ENCODE measurements at regions not wholly inside any gene's neighbourhood (a gene's known extent, or its start where the extent isn't known, plus 50 kb on each side); places are given as distances from the start of the nearest gene placed in this dataset.

DNA sequence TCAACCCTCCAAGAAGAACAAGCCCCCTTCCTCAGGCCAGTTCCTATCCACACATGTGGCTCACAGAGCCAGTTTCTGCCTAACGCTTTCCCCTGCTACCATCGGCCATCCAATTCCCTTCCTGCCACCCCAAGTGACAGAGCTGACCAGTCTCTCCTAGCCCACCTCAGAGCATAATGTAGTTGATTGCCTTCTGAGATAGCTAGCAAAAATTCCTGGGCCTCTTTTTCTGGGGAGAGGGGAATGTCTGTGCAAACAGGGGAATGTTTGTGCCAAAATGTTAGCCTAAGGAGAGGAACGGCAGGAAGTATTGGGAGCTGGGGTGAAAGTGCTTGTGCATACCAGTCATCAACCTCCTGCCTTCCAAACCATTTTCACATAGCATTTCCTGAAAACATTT lies 157.0 kb downstream of the PJA2 start:
- DNase-seq, result no peak
- Mint-ChIP-seq H3K4me3 (ENCODE audit: low read depth, unreplicated experiment) (no peak overlapping the region), H3K4me1 (ENCODE audit: low read depth, unreplicated experiment) (no peaks in the 10 kb centered on the region), H3K36me3 (ENCODE audit: insufficient read depth, unreplicated experiment) (no peaks in the 10 kb centered on the region), H3K27me3 (ENCODE audit: unreplicated experiment) (no peaks in the 10 kb centered on the region), H3K27ac (ENCODE audit: unreplicated experiment) (no peak overlapping the region), H3K9me3 (ENCODE audit: low read depth, unreplicated experiment) (no peaks in the 10 kb centered on the region)
- CTCF ChIA-PET, result no interaction called here
- BruUV-seq (replicated peaks), result no TSS peak
- TF ChIP-seq, protein P1, sequence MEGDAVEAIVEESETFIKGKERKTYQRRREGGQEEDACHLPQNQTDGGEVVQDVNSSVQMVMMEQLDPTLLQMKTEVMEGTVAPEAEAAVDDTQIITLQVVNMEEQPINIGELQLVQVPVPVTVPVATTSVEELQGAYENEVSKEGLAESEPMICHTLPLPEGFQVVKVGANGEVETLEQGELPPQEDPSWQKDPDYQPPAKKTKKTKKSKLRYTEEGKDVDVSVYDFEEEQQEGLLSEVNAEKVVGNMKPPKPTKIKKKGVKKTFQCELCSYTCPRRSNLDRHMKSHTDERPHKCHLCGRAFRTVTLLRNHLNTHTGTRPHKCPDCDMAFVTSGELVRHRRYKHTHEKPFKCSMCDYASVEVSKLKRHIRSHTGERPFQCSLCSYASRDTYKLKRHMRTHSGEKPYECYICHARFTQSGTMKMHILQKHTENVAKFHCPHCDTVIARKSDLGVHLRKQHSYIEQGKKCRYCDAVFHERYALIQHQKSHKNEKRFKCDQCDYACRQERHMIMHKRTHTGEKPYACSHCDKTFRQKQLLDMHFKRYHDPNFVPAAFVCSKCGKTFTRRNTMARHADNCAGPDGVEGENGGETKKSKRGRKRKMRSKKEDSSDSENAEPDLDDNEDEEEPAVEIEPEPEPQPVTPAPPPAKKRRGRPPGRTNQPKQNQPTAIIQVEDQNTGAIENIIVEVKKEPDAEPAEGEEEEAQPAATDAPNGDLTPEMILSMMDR (IDR thresholded peaks at IDR 0.05; ENCODE audit: unreplicated experiment), result no peak
- intact Hi-C loops (cut with micrococcal nuclease; ENCODE audit: unreplicated experiment), result no loop called here

DNA sequence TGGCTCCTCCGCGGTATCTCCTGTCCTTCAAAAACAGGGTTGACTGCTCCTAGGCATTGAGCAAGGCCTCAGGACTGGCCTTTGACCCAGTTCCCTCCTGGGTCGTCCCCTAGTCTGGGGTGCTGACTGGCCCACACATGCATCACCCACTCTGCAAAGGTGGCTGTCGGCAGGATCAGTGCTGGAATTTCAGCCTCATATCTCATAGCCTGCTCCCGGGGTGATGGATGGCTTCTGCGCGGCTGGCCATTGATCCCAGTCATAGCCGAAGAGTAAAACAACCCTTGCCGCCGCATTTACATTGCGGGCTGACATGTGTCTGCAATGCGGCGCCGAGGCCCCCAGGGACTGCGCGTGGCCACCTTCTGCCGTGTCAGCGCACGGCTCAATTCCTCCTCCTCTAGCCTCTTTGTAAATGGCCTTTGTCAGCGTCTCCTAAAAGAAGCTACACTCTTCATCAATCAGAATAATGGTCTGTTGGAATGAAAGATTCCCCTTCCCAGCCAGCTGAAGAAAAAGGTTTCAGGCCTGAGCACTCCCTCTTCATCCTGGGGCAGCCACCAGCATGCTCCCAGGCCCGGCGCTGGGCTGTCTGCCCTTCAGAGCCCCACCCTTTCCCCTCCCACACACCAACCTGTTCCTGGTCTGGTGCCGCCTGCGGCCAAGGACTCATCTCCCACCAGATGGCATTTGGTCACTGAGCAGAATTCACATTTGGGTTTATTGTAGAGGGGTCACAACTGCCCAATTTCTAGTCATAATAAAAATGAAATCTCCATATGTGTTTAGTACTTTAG lies 159.0 kb downstream of the PJA2 start:
- Mint-ChIP-seq H3K36me3 (ENCODE audit: insufficient read depth, unreplicated experiment) (no peaks in the 10 kb centered on the region), H3K4me1 (ENCODE audit: low read depth, unreplicated experiment) (no peaks in the 10 kb centered on the region), H3K27me3 (ENCODE audit: unreplicated experiment) (no peaks in the 10 kb centered on the region), H3K9me3 (ENCODE audit: low read depth, unreplicated experiment) (peaks cover 10% of the 10 kb centered on the region), H3K27ac (ENCODE audit: unreplicated experiment) (no peak overlapping the region), H3K4me3 (ENCODE audit: low read depth, unreplicated experiment) (no peak overlapping the region)
- no TSS peak for BruUV-seq (replicated peaks)
- TF ChIP-seq, protein P1 (IDR thresholded peaks at IDR 0.05; ENCODE audit: unreplicated experiment), result no peak
- intact Hi-C loops (cut with micrococcal nuclease; ENCODE audit: unreplicated experiment), result no loop called here
- CTCF ChIA-PET, result no interaction called here
- no peak for DNase-seq

DNA sequence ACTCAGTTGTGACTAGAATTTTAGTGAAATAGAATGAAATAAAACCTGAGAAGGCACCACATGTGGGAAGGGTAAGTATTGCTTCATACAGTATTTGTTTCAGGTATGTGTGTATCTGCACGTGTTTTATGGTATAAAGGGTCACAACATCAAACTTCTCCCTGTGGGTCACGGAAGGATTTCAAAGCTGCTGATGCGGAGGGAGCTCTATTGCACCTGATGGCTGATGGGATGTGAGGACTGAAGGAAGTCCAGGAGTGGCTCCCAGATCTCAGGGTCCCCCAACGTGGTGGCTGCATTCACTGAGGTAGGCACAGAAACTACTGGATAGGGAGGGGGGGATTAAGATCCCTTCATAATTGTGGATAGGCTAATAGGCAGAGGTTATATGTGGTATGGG lies 159.7 kb downstream of the PJA2 start:
- H3K4me1 Mint-ChIP-seq (ENCODE audit: low read depth, unreplicated experiment), result no peaks in the 10 kb centered on the region
- no peak overlapping the region for H3K27ac Mint-ChIP-seq (ENCODE audit: unreplicated experiment)
- H3K27me3 Mint-ChIP-seq (ENCODE audit: unreplicated experiment), result no peaks in the 10 kb centered on the region
- CTCF ChIA-PET, result no interaction called here
- no peaks in the 10 kb centered on the region for H3K36me3 Mint-ChIP-seq (ENCODE audit: insufficient read depth, unreplicated experiment)
- H3K4me3 Mint-ChIP-seq (ENCODE audit: low read depth, unreplicated experiment), result no peak overlapping the region
- TF ChIP-seq, protein P1 (IDR thresholded peaks at IDR 0.05; ENCODE audit: unreplicated experiment), result no peak
- H3K9me3 Mint-ChIP-seq (ENCODE audit: low read depth, unreplicated experiment), result peaks cover 10% of the 10 kb centered on the region
- intact Hi-C loops (cut with micrococcal nuclease; ENCODE audit: unreplicated experiment), result no loop called here
- BruUV-seq (replicated peaks), result no TSS peak
- no peak for DNase-seq

DNA sequence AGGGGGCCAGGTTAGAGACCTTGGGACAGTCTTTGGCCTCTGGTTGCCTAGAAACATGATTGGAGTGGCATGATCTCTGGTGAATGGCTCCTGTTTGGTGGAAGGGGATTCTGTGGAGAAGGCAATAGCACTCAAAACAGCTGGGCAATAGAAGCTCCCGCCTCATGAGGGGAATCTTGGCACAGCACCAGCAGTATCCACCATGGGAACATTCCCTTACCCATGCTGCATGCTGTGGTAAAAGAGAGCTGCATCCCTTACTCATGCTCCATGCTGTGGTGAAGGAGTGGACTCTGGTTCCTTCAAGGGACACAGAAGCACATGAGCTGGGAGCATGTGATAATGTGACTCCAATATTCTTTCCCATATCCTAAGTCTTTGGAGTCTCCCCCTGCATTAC lies 160.6 kb downstream of the PJA2 start:
- no peak for DNase-seq
- no peak overlapping the region for H3K4me3 Mint-ChIP-seq (ENCODE audit: low read depth, unreplicated experiment)
- no peaks in the 10 kb centered on the region for H3K27me3 Mint-ChIP-seq (ENCODE audit: unreplicated experiment)
- H3K9me3 Mint-ChIP-seq (ENCODE audit: low read depth, unreplicated experiment), result peaks cover 10% of the 10 kb centered on the region
- TF ChIP-seq, protein P1 (IDR thresholded peaks at IDR 0.05; ENCODE audit: unreplicated experiment), result no peak
- BruUV-seq (replicated peaks), result no TSS peak
- no peaks in the 10 kb centered on the region for H3K4me1 Mint-ChIP-seq (ENCODE audit: low read depth, unreplicated experiment)
- intact Hi-C loops (cut with micrococcal nuclease; ENCODE audit: unreplicated experiment), result no loop called here
- no peaks in the 10 kb centered on the region for H3K36me3 Mint-ChIP-seq (ENCODE audit: insufficient read depth, unreplicated experiment)
- CTCF ChIA-PET, result no interaction called here
- no peak overlapping the region for H3K27ac Mint-ChIP-seq (ENCODE audit: unreplicated experiment)

Measured in Calu3 (cell line).